K562 (cell line): ENCODE measurements at regions not wholly inside any gene's neighbourhood (a gene's known extent, or its start where the extent isn't known, plus 50 kb on each side); places are given as distances from the start of the nearest gene placed in this dataset.

Experiments
- ARNT ChIP-seq, 2 experiments: fragments of 450-650 bp; IDR thresholded peaks; 2 replicates each; pipeline ENCODE4 v1.6.1; 2016; ENCODE audit warnings: mild to moderate bottlenecking in 1 of 2
- CREBBP ChIP-seq: IDR thresholded peaks from one replicate; pipeline ENCODE4 v1.6.1; 2012; ENCODE audit warnings: low read depth, mild to moderate bottlenecking, control low read depth, inconsistent platforms, low read length
- CTCFL ChIP-seq: IDR thresholded peaks from 2 replicates; pipeline ENCODE4 v1.6.1; 2011; ENCODE audit warnings: borderline replicate concordance, low read depth, mild to moderate bottlenecking, moderate library complexity, low read length; ENCODE audit not compliant: insufficient read depth, poor library complexity, severe bottlenecking
- DLX4 ChIP-seq: fragments of 250-450 bp; sonication (Bioruptor Pico); IDR thresholded peaks from 2 replicates; pipeline ENCODE4 v1.6.1; 2021; ENCODE audit warnings: mild to moderate bottlenecking
- HDAC1 ChIP-seq, 2 experiments: fragments of 450-650 bp; IDR thresholded peaks; 2 replicates each; pipeline ENCODE4 v1.6.1; 2016 to 2017; ENCODE audit warnings: inconsistent platforms in 1 of 2, mild to moderate bottlenecking in 1 of 2, moderate library complexity in 1 of 2
- PRPF4 ChIP-seq: fragments of 200-400 bp; formaldehyde crosslinking; IDR thresholded peaks from one replicate; pipeline ENCODE4 v1.6.1; 2017; ENCODE audit warnings: low read length, low read depth, mild to moderate bottlenecking; ENCODE audit not compliant: insufficient read depth, poor library complexity, severe bottlenecking
- SRSF3 ChIP-seq: fragments of 200-400 bp; formaldehyde crosslinking; IDR thresholded peaks from 2 replicates; pipeline ENCODE4 v1.6.1; 2016; ENCODE audit warnings: mild to moderate bottlenecking, low read length, moderate library complexity; ENCODE audit not compliant: insufficient read depth
- TEAD4 ChIP-seq, 2 experiments: sonication (generic) in 1 of 2; formaldehyde crosslinking in 1 of 2; IDR thresholded peaks; 2 replicates each; pipeline versions ENCODE4 v1.6.1 to v1.8.0; 2012 to 2022; ENCODE audit warnings: borderline replicate concordance in 1 of 2, inconsistent platforms in 1 of 2, low read length in 1 of 2, mild to moderate bottlenecking in 1 of 2, missing genetic modification reagents in 1 of 2
- USF2 ChIP-seq: sonication (generic); formaldehyde crosslinking; IDR thresholded peaks from 2 replicates; pipeline ENCODE4 v1.5.0; 2020; ENCODE audit warnings: missing genetic modification reagents
- ZNF143 ChIP-seq: sonication (generic); formaldehyde crosslinking; IDR thresholded peaks from 2 replicates; pipeline ENCODE4 v1.9.0; 2022; ENCODE audit warnings: mild to moderate bottlenecking, missing genetic modification reagents
- ZNF609 ChIP-seq: sonication (generic); formaldehyde crosslinking; IDR thresholded peaks from 2 replicates; pipeline ENCODE4 v1.8.1; 2023; ENCODE audit warnings: missing genetic modification reagents, mild to moderate bottlenecking, borderline replicate concordance

GRCh38 chr17:72409405-72410002, 288.7 kb downstream of the SOX9 start (continued):
- TF ChIP-seq CTCFL (no peak), ARNT (IDR thresholded peaks at IDR 0.05) (no peak), PRPF4 (no peak), TEAD4 (IDR thresholded peaks at IDR 0.05; ENCODE audit: low read length) (no peak), TEAD4 (CRISPR knock-in tag; IDR thresholded peaks at IDR 0.05; ENCODE audit: borderline replicate concordance) (no peak), HDAC1 (IDR thresholded peaks at IDR 0.05) (no peak), USF2 (CRISPR knock-in tag) (peak; percentile 81), ZNF609 (CRISPR knock-in tag) (no peak), SRSF3 (no peak), ZNF143 (CRISPR knock-in tag) (peak; percentile 63; the same call in 1 of the 2 replicates), CREBBP (no peak), DLX4 (CRISPR knock-in tag) (no peak)
